ENCODE measurements at regions not wholly inside any gene's neighbourhood (a gene's known extent, or its start where the extent isn't known, plus 50 kb on each side); places are given as distances from the start of the nearest gene placed in this dataset.

DNA sequence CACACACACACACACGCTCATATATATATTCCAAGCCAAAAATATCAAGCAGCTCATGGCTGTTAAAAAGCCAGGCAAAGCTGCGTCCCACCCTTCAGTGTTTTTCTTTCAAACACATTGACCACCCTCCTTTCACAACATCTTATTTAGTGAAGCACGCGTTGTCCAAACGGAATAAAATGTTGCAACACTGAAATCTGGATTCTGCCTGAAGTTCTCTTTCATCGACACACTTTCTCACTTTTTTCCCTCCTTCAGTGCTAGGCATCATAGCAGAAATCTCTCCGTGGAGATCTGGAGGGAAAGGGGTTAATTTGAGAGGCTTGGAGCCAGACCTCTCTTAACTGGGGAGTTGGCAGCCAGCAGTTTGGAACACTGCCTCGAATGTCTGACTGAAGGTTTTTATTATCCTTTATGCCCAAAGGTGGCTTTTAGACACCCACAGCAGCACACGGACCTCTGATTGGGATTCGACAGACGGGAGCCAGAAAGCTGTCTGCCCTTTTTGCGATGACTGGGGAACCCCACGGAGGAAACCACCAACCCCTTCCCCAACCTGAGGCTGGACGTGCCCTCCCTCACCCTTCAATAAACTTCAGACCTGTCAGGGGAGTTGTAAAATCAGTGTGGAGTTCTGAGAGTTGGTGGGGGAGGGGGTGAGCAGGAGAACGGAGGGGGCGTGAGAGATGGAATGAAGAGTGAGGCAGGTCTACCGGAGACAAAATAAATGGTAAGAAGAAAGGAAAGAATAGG is 833.6 kb upstream of the SOX9 start:
- ChIA-PET CTCF (no interaction called here), POLR2A (ENCODE audit: low non-redundant PET) (no interaction called here)
- Histone ChIP-seq H3K27me3 (replicated peaks; ENCODE audit: insufficient read depth, low read depth, low read length, poor library complexity) (no peaks in the 10 kb centered on the region), H3K9me3 (ENCODE audit: low read depth, low read length, poor library complexity, severe bottlenecking) (no peaks in the 10 kb centered on the region), H3K4me3 (ENCODE audit: low read depth, low read length, poor library complexity, severe bottlenecking) (no peak overlapping the region), H3K4me1 (ENCODE audit: insufficient read depth, low read length, poor library complexity, severe bottlenecking) (no peaks in the 10 kb centered on the region), H3K36me3 (ENCODE audit: insufficient read depth, low read length, poor library complexity, severe bottlenecking) (no peaks in the 10 kb centered on the region), H3K27ac (ENCODE audit: low read depth, low read length, poor library complexity, severe bottlenecking) (no peak overlapping the region)
- TF ChIP-seq, protein P1, sequence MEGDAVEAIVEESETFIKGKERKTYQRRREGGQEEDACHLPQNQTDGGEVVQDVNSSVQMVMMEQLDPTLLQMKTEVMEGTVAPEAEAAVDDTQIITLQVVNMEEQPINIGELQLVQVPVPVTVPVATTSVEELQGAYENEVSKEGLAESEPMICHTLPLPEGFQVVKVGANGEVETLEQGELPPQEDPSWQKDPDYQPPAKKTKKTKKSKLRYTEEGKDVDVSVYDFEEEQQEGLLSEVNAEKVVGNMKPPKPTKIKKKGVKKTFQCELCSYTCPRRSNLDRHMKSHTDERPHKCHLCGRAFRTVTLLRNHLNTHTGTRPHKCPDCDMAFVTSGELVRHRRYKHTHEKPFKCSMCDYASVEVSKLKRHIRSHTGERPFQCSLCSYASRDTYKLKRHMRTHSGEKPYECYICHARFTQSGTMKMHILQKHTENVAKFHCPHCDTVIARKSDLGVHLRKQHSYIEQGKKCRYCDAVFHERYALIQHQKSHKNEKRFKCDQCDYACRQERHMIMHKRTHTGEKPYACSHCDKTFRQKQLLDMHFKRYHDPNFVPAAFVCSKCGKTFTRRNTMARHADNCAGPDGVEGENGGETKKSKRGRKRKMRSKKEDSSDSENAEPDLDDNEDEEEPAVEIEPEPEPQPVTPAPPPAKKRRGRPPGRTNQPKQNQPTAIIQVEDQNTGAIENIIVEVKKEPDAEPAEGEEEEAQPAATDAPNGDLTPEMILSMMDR (conservative IDR thresholded peaks at IDR 0.05; ENCODE audit: low read depth, low read length) = no peak
- no peak for TF ChIP-seq EZH2 (IDR thresholded peaks at IDR 0.05; ENCODE audit: borderline replicate concordance, low read depth, low read length, poor library complexity, severe bottlenecking)
- no peak for DNase-seq (ENCODE audit: low spot score)
- BruUV-seq (replicated peaks) = no TSS peak
- intact Hi-C loops (cut with micrococcal nuclease; ENCODE audit: unreplicated experiment) = no loop called here

DNA sequence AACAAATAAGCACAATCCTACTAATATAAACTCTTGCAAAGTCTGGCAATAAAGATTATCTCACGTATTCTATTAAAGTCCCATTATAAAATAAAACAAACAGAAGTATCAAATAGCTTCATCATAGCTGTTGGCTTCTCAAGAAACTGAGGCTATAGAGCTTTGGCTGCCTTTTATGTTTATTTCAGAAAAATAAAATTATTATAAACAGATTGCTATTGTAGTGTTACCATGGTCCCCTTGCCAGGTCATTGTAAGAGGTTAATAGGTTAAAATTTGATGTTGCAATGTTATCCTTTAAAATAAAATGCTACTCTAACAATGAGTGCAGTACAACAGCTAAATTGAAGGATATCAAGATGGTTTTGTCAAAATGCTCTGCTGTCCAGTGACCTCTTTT is 828.8 kb upstream of the SOX9 start:
- no peaks in the 10 kb centered on the region for H3K4me1 ChIP-seq (ENCODE audit: insufficient read depth, low read length, poor library complexity, severe bottlenecking)
- no peak for TF ChIP-seq EZH2 (IDR thresholded peaks at IDR 0.05; ENCODE audit: borderline replicate concordance, low read depth, low read length, poor library complexity, severe bottlenecking)
- TF ChIP-seq, protein P1 (conservative IDR thresholded peaks at IDR 0.05; ENCODE audit: low read depth, low read length) = no peak
- no TSS peak for BruUV-seq (replicated peaks)
- H3K36me3 ChIP-seq (ENCODE audit: insufficient read depth, low read length, poor library complexity, severe bottlenecking) = no peaks in the 10 kb centered on the region
- H3K27me3 ChIP-seq (replicated peaks; ENCODE audit: insufficient read depth, low read depth, low read length, poor library complexity) = no peaks in the 10 kb centered on the region
- POLR2A ChIA-PET (ENCODE audit: low non-redundant PET) = no interaction called here
- DNase-seq (ENCODE audit: low spot score) = no peak
- CTCF ChIA-PET = no interaction called here
- H3K4me3 ChIP-seq (ENCODE audit: low read depth, low read length, poor library complexity, severe bottlenecking) = no peak overlapping the region
- intact Hi-C loops (cut with micrococcal nuclease; ENCODE audit: unreplicated experiment) = no loop called here
- no peak overlapping the region for H3K27ac ChIP-seq (ENCODE audit: low read depth, low read length, poor library complexity, severe bottlenecking)
- peaks cover 4% of the 10 kb centered on the region for H3K9me3 ChIP-seq (ENCODE audit: low read depth, low read length, poor library complexity, severe bottlenecking)

DNA sequence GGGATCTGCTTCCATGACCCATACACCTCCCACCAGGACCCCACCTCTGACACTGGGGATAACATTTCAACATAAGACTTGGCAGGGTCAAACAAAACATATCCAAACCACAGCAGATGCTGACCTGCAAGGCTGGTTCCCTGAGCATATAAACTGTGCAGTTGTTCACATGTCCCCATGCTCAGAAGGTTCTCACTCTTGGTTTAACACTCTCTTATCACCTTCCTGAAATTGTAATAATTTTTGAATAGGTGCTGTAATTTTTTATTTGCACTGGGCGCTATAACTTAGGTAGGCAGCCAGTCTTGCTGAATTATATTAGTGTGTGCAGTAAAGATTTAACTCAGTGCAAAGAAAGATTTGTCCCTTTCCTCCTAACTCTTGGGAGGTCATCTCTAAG is 824.8 kb upstream of the SOX9 start:
- Histone ChIP-seq H3K36me3 (ENCODE audit: insufficient read depth, low read length, poor library complexity, severe bottlenecking) (no peaks in the 10 kb centered on the region), H3K27ac (ENCODE audit: low read depth, low read length, poor library complexity, severe bottlenecking) (no peak overlapping the region), H3K27me3 (replicated peaks; ENCODE audit: insufficient read depth, low read depth, low read length, poor library complexity) (no peaks in the 10 kb centered on the region), H3K9me3 (ENCODE audit: low read depth, low read length, poor library complexity, severe bottlenecking) (peaks cover 4% of the 10 kb centered on the region), H3K4me1 (ENCODE audit: insufficient read depth, low read length, poor library complexity, severe bottlenecking) (no peaks in the 10 kb centered on the region), H3K4me3 (ENCODE audit: low read depth, low read length, poor library complexity, severe bottlenecking) (no peak overlapping the region)
- intact Hi-C loops (cut with micrococcal nuclease; ENCODE audit: unreplicated experiment) = no loop called here
- TF ChIP-seq EZH2 (IDR thresholded peaks at IDR 0.05; ENCODE audit: borderline replicate concordance, low read depth, low read length, poor library complexity, severe bottlenecking) = no peak
- TF ChIP-seq, protein P1 (conservative IDR thresholded peaks at IDR 0.05; ENCODE audit: low read depth, low read length) = no peak
- no peak for DNase-seq (ENCODE audit: low spot score)
- no TSS peak for BruUV-seq (replicated peaks)
- ChIA-PET CTCF (no interaction called here), POLR2A (ENCODE audit: low non-redundant PET) (no interaction called here)
